PFSK-1 (cell line): ENCODE measurements at regions not wholly inside any gene's neighbourhood (a gene's known extent, or its start where the extent isn't known, plus 50 kb on each side); places are given as distances from the start of the nearest gene placed in this dataset.

Source experiments
- FOXP2 ChIP-seq: optimal IDR thresholded peaks from 2 replicates; pipeline ENCODE3; 2011; ENCODE audit warnings: borderline replicate concordance, control low read depth, inconsistent platforms; ENCODE audit not compliant: insufficient read depth; ENCODE audit errors: extremely low read length, extremely low read depth
- POLR2AphosphoS5 ChIP-seq: IDR thresholded peaks from 2 replicates; pipeline ENCODE4 v1.6.1; 2012; ENCODE audit warnings: low read depth, mild to moderate bottlenecking, control low read depth, low read length, moderate library complexity
- SIN3A ChIP-seq: IDR thresholded peaks from 2 replicates; pipeline ENCODE4 v1.6.1; 2012; ENCODE audit warnings: mild to moderate bottlenecking, low read length, moderate library complexity, borderline replicate concordance; ENCODE audit not compliant: insufficient read depth
- TAF1 ChIP-seq: IDR thresholded peaks from 2 replicates; pipeline ENCODE4 v1.6.1; 2012; ENCODE audit warnings: low read length, control low read depth, borderline replicate concordance; ENCODE audit not compliant: insufficient read depth
- TF ChIP-seq, protein P1 (sequence below), 2 experiments: IDR thresholded peaks; 2 replicates each; pipeline versions ENCODE4 v1.6.1 to v1.8.0; 2011 to 2012; ENCODE audit warnings: low read depth in 2 of 2, low read length in 2 of 2, control low read depth in 1 of 2, inconsistent platforms in 1 of 2, mild to moderate bottlenecking in 1 of 2, moderate library complexity in 1 of 2; ENCODE audit not compliant: insufficient read depth in 1 of 2

GRCh38 chr2:176784633-176785200 lies 427.9 kb upstream of the HNRNPA3 start:
- TF ChIP-seq POLR2AphosphoS5 (no peak), FOXP2 (no peak), TAF1 (no peak), SIN3A (no peak)
- TF ChIP-seq, protein P1, sequence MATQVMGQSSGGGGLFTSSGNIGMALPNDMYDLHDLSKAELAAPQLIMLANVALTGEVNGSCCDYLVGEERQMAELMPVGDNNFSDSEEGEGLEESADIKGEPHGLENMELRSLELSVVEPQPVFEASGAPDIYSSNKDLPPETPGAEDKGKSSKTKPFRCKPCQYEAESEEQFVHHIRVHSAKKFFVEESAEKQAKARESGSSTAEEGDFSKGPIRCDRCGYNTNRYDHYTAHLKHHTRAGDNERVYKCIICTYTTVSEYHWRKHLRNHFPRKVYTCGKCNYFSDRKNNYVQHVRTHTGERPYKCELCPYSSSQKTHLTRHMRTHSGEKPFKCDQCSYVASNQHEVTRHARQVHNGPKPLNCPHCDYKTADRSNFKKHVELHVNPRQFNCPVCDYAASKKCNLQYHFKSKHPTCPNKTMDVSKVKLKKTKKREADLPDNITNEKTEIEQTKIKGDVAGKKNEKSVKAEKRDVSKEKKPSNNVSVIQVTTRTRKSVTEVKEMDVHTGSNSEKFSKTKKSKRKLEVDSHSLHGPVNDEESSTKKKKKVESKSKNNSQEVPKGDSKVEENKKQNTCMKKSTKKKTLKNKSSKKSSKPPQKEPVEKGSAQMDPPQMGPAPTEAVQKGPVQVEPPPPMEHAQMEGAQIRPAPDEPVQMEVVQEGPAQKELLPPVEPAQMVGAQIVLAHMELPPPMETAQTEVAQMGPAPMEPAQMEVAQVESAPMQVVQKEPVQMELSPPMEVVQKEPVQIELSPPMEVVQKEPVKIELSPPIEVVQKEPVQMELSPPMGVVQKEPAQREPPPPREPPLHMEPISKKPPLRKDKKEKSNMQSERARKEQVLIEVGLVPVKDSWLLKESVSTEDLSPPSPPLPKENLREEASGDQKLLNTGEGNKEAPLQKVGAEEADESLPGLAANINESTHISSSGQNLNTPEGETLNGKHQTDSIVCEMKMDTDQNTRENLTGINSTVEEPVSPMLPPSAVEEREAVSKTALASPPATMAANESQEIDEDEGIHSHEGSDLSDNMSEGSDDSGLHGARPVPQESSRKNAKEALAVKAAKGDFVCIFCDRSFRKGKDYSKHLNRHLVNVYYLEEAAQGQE (IDR thresholded peaks at IDR 0.05; ENCODE audit: insufficient read depth in 1 of 2, low read depth in 2 of 2, low read length in 2 of 2) = no peak

- TF ChIP-seq TAF1 = no peak
Measured at GRCh38 chr2:176789751-176790150, 422.8 kb upstream of the HNRNPA3 start.

GRCh38 chr2:176790468-176790867 lies 422.1 kb upstream of the HNRNPA3 start:
- no peak for TF ChIP-seq FOXP2

DNA sequence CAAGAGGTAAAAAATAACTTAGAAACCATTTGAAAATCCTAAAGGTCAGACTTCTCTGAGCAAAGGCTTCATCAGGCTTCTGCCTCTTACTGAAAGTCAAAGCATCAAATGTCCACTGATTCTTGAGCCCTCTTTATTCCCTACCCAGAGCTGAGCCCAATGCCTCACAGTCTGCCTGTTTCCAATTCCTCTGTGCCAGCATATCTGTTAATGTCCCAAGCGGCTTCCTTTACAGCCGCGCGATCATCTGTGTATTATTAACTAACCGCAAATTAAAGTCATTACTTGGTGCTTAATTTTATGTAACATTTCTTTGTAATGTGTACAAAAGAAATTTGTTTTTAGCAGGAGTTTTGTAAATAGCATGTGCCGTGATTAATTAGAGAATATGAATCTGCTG lies 418.8 kb upstream of the HNRNPA3 start:
- no peak for TF ChIP-seq POLR2AphosphoS5
- no peak for TF ChIP-seq SIN3A
- TF ChIP-seq FOXP2 = no peak
- TF ChIP-seq TAF1 = no peak
- TF ChIP-seq, protein P1 (IDR thresholded peaks at IDR 0.05; ENCODE audit: insufficient read depth in 1 of 2, low read depth in 2 of 2, low read length in 2 of 2) = no peak

DNA sequence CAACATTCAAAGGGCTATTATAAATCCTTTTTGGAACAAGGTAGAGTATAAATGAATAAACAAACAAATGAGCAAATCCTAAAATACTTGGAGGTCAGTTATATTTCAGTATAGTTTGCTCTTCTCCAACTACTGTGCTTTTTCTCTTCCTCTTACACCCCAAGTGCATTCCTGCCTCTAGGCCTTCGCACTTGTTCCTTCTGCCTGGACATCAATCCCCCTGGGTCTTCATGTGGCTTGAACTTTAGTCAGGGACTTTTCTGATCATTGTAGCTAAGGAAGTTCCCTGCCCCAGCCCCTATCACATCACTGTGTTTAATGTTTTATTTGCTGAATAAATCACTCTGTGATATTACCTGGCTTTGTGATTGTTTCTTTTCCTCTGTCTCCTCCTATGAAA lies 418.2 kb upstream of the HNRNPA3 start:
- TF ChIP-seq POLR2AphosphoS5 (no peak), SIN3A (no peak), TAF1 (no peak)

GRCh38 chr2:176795823-176796222 lies 416.8 kb upstream of the HNRNPA3 start:
- TF ChIP-seq POLR2AphosphoS5 (no peak), SIN3A (no peak), TAF1 (no peak), FOXP2 (no peak)
- TF ChIP-seq, protein P1 (IDR thresholded peaks at IDR 0.05; ENCODE audit: insufficient read depth in 1 of 2, low read depth in 2 of 2, low read length in 2 of 2) = no peak

GRCh38 chr2:176804392-176804791 lies 408.2 kb upstream of the HNRNPA3 start:
- TF ChIP-seq FOXP2 = no peak
- no peak for TF ChIP-seq TAF1
- TF ChIP-seq SIN3A = no peak
- TF ChIP-seq, protein P1 (IDR thresholded peaks at IDR 0.05; ENCODE audit: insufficient read depth in 1 of 2, low read depth in 2 of 2, low read length in 2 of 2) = no peak
- TF ChIP-seq POLR2AphosphoS5 = no peak
